Epithelial cell of esophagus (primary cell): ENCODE measurements at regions not wholly inside any gene's neighbourhood (a gene's known extent, or its start where the extent isn't known, plus 50 kb on each side); places are given as distances from the start of the nearest gene placed in this dataset.
A peak's percentile ranks its signal among the peaks of the same experiment; 100 is the strongest.

Source experiments
- DNase-seq: peaks from one replicate; pipeline ENCODE4 v3.0.0; 2010; ENCODE audit warnings: low read depth
- H3K4me3 ChIP-seq: 2 replicates; pipeline ENCODE4 v1.5.1; 2011; ENCODE audit warnings: mild to moderate bottlenecking, low read length, control low read depth
- CTCF ChIP-seq: IDR thresholded peaks from 2 replicates; pipeline ENCODE4 v1.5.1; 2011; ENCODE audit warnings: low read depth, mild to moderate bottlenecking, low read length, control low read depth, inconsistent platforms; ENCODE audit not compliant: insufficient read depth; ENCODE audit errors: missing control alignments

- H3K4me3 ChIP-seq: no peak overlapping the region
- no peak for TF ChIP-seq CTCF
- no peak for DNase-seq
These were observed 347.4 kb downstream of the BCOR start for GRCh38 chrX:39750256-39750790.

- TF ChIP-seq CTCF: no peak
- no peak overlapping the region for H3K4me3 ChIP-seq
- DNase-seq: no peak
These were observed 346.9 kb downstream of the BCOR start for GRCh38 chrX:39750848-39751247.

GRCh38 chrX:39752815-39753214, 344.9 kb downstream of the BCOR start:
- H3K4me3 ChIP-seq: no peak overlapping the region
- DNase-seq: peak; percentile 46
- TF ChIP-seq CTCF: no peak

GRCh38 chrX:39753293-39753996, 344.3 kb downstream of the BCOR start:
- peak; percentile 52 for DNase-seq
- no peak for TF ChIP-seq CTCF

GRCh38 chrX:39755143-39756032, 342.4 kb downstream of the BCOR start:
- no peak overlapping the region for H3K4me3 ChIP-seq
- no peak for TF ChIP-seq CTCF
- DNase-seq: peak; percentile 93

More at GRCh38 chrX:39753293-39753996, 344.3 kb downstream of the BCOR start:
- no peak overlapping the region for H3K4me3 ChIP-seq

GRCh38 chrX:39756086-39756883, 341.5 kb downstream of the BCOR start:
- no peak for TF ChIP-seq CTCF
- no peak for DNase-seq
- H3K4me3 ChIP-seq: no peak overlapping the region
